Mesenchymal stem cell (in vitro differentiated cells and primary cell): ENCODE measurements at regions not wholly inside any gene's neighbourhood (a gene's known extent, or its start where the extent isn't known, plus 50 kb on each side); places are given as distances from the start of the nearest gene placed in this dataset.

Experiments used
- DNase-seq: peaks from one replicate; pipeline ENCODE4 v3.0.0-alpha.2; 2013
- H2AFZ ChIP-seq: one replicate; pipeline ENCODE4 v1.6.1; 2013; ENCODE audit warnings: low read depth, mild to moderate bottlenecking, control low read depth, inconsistent platforms, low read length, moderate library complexity
- H2AK5ac ChIP-seq: 2 replicates; pipeline ENCODE4 v1.6.1; 2013; ENCODE audit warnings: low read length, moderate library complexity, mild to moderate bottlenecking, inconsistent platforms; ENCODE audit not compliant: severe bottlenecking
- H2BK120ac ChIP-seq: one replicate; pipeline ENCODE4 v1.6.1; 2013; ENCODE audit warnings: low read depth, mild to moderate bottlenecking, inconsistent platforms, low read length, moderate library complexity
- H2BK12ac ChIP-seq, 2 experiments: one replicate each; pipeline ENCODE4 v1.6.1; 2013; ENCODE audit warnings: inconsistent platforms in 2 of 2, low read length in 2 of 2, mild to moderate bottlenecking in 2 of 2, moderate library complexity in 2 of 2, control low read depth in 1 of 2
- H2BK15ac ChIP-seq: one replicate; pipeline ENCODE4 v1.6.1; 2013; ENCODE audit warnings: mild to moderate bottlenecking, low read depth, inconsistent platforms; ENCODE audit not compliant: poor library complexity, severe bottlenecking
- H2BK5ac ChIP-seq: 2 replicates; pipeline ENCODE4 v1.6.1; 2013; ENCODE audit warnings: low read depth, mild to moderate bottlenecking, low read length, control low read depth, inconsistent platforms; ENCODE audit not compliant: poor library complexity, severe bottlenecking
- H3K14ac ChIP-seq, 2 experiments: one replicate each; pipeline ENCODE4 v1.6.1; 2013; ENCODE audit warnings: inconsistent platforms in 2 of 2, low read length in 2 of 2, control low read depth in 1 of 2, mild to moderate bottlenecking in 1 of 2, moderate library complexity in 1 of 2
- H3K18ac ChIP-seq, 2 experiments: one replicate each; pipeline ENCODE4 v1.6.1; 2013; ENCODE audit warnings: inconsistent platforms in 2 of 2, low read length in 2 of 2, control low read depth in 1 of 2, low read depth in 1 of 2, mild to moderate bottlenecking in 1 of 2
- H3K23ac ChIP-seq, 2 experiments: one replicate each; pipeline ENCODE4 v1.6.1; 2013; ENCODE audit warnings: inconsistent platforms in 2 of 2, low read length in 2 of 2, mild to moderate bottlenecking in 2 of 2, moderate library complexity in 2 of 2, control low read depth in 1 of 2
- H3K27ac ChIP-seq: 2 replicates; pipeline ENCODE4 v1.5.1; 2013; ENCODE audit warnings: mild to moderate bottlenecking, moderate library complexity, low read length, control low read depth, inconsistent platforms; ENCODE audit not compliant: poor library complexity, severe bottlenecking
- H3K27me3 ChIP-seq, 2 experiments: 2 replicates each; pipeline versions ENCODE4 v1.6.1 to v1.7.0; 2013; ENCODE audit warnings: low read length in 2 of 2, mild to moderate bottlenecking in 2 of 2, moderate library complexity in 2 of 2, control low read depth in 1 of 2, inconsistent platforms in 1 of 2; ENCODE audit not compliant: control insufficient read depth in 1 of 2, insufficient read depth in 1 of 2
- H3K36me3 ChIP-seq, 2 experiments: 2 replicates each; pipeline versions ENCODE4 v1.6.1 to v1.7.0; 2013; ENCODE audit warnings: low read length in 2 of 2, control low read depth in 1 of 2, inconsistent platforms in 1 of 2, low read depth in 1 of 2, mild to moderate bottlenecking in 1 of 2; ENCODE audit not compliant: insufficient read depth in 2 of 2, control insufficient read depth in 1 of 2
- H3K4ac ChIP-seq, 2 experiments: one replicate each; pipeline ENCODE4 v1.6.1; 2013; ENCODE audit warnings: inconsistent platforms in 2 of 2, low read length in 2 of 2, mild to moderate bottlenecking in 2 of 2, moderate library complexity in 2 of 2, control low read depth in 1 of 2, low read depth in 1 of 2
- H3K4me1 ChIP-seq: 2 replicates; pipeline ENCODE4 v1.6.1; 2013; ENCODE audit warnings: low read depth, low read length, control low read depth; ENCODE audit not compliant: control insufficient read depth, insufficient read depth
- H3K4me2 ChIP-seq: 2 replicates; pipeline ENCODE4 v1.6.1; 2013; ENCODE audit warnings: low read length, mild to moderate bottlenecking, inconsistent platforms; ENCODE audit not compliant: poor library complexity, severe bottlenecking
- H3K4me3 ChIP-seq, 2 experiments: 2 replicates each; pipeline versions ENCODE4 v1.5.1 to v1.7.0; 2013; ENCODE audit warnings: low read length in 2 of 2, mild to moderate bottlenecking in 2 of 2, control low read depth in 1 of 2, low read depth in 1 of 2; ENCODE audit not compliant: insufficient read depth in 1 of 2
- H3K79me1 ChIP-seq: replicated peaks from 2 replicates; pipeline ENCODE4 v1.6.1; 2013; ENCODE audit warnings: mild to moderate bottlenecking, control low read depth, low read length, inconsistent platforms; ENCODE audit not compliant: poor library complexity, severe bottlenecking
- H3K9ac ChIP-seq: 2 replicates; pipeline ENCODE4 v1.7.0; 2013; ENCODE audit warnings: mild to moderate bottlenecking, low read length, moderate library complexity
- H3K9me3 ChIP-seq: 2 replicates; pipeline ENCODE4 v1.7.0; 2013; ENCODE audit warnings: mild to moderate bottlenecking, low read length; ENCODE audit not compliant: control insufficient read depth
- H4K8ac ChIP-seq: one replicate; pipeline ENCODE4 v1.6.1; 2013; ENCODE audit warnings: inconsistent platforms, mild to moderate bottlenecking, low read length, moderate library complexity
- H4K91ac ChIP-seq: one replicate; pipeline ENCODE4 v1.6.1; 2013; ENCODE audit warnings: mild to moderate bottlenecking, low read length, inconsistent platforms
- WGBS: methylation state at CpG from one replicate; pipeline ENCODE4 v1.1.7; 2013; ENCODE audit warnings: mixed read lengths; 5-methylcytosine and 5-hydroxymethylcytosine counted together

GRCh38 chr10:28840202-28840601 is 162.9 kb downstream of the BAMBI start:
- H3K9ac ChIP-seq = no peak overlapping the region
- H2BK15ac ChIP-seq = no peak overlapping the region
- peak overlapping the region; percentile 95 for H4K8ac ChIP-seq
- no peaks in the 10 kb centered on the region for H3K79me1 ChIP-seq
- H3K4me1 ChIP-seq = peaks cover 3% of the 10 kb centered on the region
- H3K18ac ChIP-seq = peak overlapping the region; percentile 85 to 98
- H3K36me3 ChIP-seq = no peaks in the 10 kb centered on the region
- no peak overlapping the region for H3K4me3 ChIP-seq
- no peak overlapping the region for H3K27ac ChIP-seq
- no peak overlapping the region for H3K14ac ChIP-seq
- peak overlapping the region; percentile 85 for H4K91ac ChIP-seq
- WGBS = 65% methylated on average over 4 of the region's 6 CpGs
- peaks cover 0 to 4% of the 10 kb centered on the region in 2 experiments for H3K27me3 ChIP-seq
- no peak overlapping the region for H3K23ac ChIP-seq
- H2BK12ac ChIP-seq = peak overlapping the region; percentile 46 to 97
- H3K9me3 ChIP-seq = peaks cover 9% of the 10 kb centered on the region
- H3K4ac ChIP-seq = peak overlapping the region; percentile 35 to 97
- no peak overlapping the region for H3K4me2 ChIP-seq
- peak overlapping the region; percentile 99 for H2BK120ac ChIP-seq
- no peak overlapping the region for H2BK5ac ChIP-seq
- DNase-seq = no peak
- H2AFZ ChIP-seq = no peak overlapping the region
- H2AK5ac ChIP-seq = no peak overlapping the region

DNA sequence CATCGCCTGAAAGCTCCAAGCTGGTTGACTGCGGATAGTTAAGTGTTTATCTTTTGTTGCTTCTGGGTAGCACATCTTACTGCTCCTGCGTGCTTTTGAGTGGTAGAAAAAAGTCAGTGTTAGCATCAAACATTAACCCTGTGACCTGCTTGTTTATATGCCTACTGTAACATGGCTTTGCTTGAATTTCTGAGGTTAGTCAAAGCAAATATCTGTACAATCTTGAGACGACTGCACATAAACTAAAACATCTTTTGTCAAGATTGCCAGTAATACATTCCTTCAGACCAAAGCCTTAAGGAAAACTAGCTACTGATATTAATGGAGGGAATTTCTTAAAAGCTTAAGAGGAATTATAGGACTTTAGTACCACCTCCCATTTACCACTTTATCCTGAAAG is 163.7 kb downstream of the BAMBI start:
- no peak overlapping the region for H2BK12ac ChIP-seq
- H2BK15ac ChIP-seq = no peak overlapping the region
- no peak overlapping the region for H3K23ac ChIP-seq
- no peak overlapping the region for H3K4me2 ChIP-seq
- H2AFZ ChIP-seq = no peak overlapping the region
- H3K4me3 ChIP-seq = no peak overlapping the region
- H2BK120ac ChIP-seq = no peak overlapping the region
- no peak overlapping the region for H3K14ac ChIP-seq
- 7% methylated on average over 2 of the region's 4 CpGs for WGBS
- H3K9me3 ChIP-seq = peaks cover 9% of the 10 kb centered on the region
- peak; percentile 91 for DNase-seq
- H4K8ac ChIP-seq = no peak overlapping the region
- no peak overlapping the region for H2AK5ac ChIP-seq
- no peak overlapping the region for H3K9ac ChIP-seq
- H3K4ac ChIP-seq = peak overlapping the region in 1 of 2 experiments; percentile 64
- no peaks in the 10 kb centered on the region for H3K36me3 ChIP-seq
- peak overlapping the region; percentile 66 for H3K27ac ChIP-seq
- no peak overlapping the region for H2BK5ac ChIP-seq
- no peaks in the 10 kb centered on the region for H3K79me1 ChIP-seq
- H4K91ac ChIP-seq = no peak overlapping the region
- peaks cover 0 to 4% of the 10 kb centered on the region in 2 experiments for H3K27me3 ChIP-seq
- peak overlapping the region in 1 of 2 experiments; percentile 92 for H3K18ac ChIP-seq
- H3K4me1 ChIP-seq = peaks cover 3% of the 10 kb centered on the region

- H4K91ac ChIP-seq = peak overlapping the region; percentile 16
- H2BK5ac ChIP-seq = no peak overlapping the region
- WGBS = no CpG with 5 or more reads among the region's 2 CpGs
- H2AFZ ChIP-seq = no peak overlapping the region
- H2BK120ac ChIP-seq = peak overlapping the region; percentile 11
- no peaks in the 10 kb centered on the region for H3K36me3 ChIP-seq
- H3K4me3 ChIP-seq = no peak overlapping the region
- H2BK15ac ChIP-seq = no peak overlapping the region
- peaks cover 3% of the 10 kb centered on the region for H3K4me1 ChIP-seq
- no peak overlapping the region for H3K14ac ChIP-seq
- H2BK12ac ChIP-seq = peak overlapping the region; percentile 22 to 84
- peak overlapping the region; percentile 39 for H4K8ac ChIP-seq
- H3K18ac ChIP-seq = peak overlapping the region; percentile 47 to 81
- H3K23ac ChIP-seq = peak overlapping the region in 1 of 2 experiments; percentile 20
- H3K79me1 ChIP-seq = no peaks in the 10 kb centered on the region
- H3K4ac ChIP-seq = peak overlapping the region; percentile 18 to 93
- H3K27me3 ChIP-seq = peaks cover 0 to 4% of the 10 kb centered on the region in 2 experiments
- peaks cover 9% of the 10 kb centered on the region for H3K9me3 ChIP-seq
- peak overlapping the region; percentile 74 for H3K9ac ChIP-seq
- H3K4me2 ChIP-seq = no peak overlapping the region
- DNase-seq = peak; percentile 83
- peak overlapping the region; percentile 0 for H3K27ac ChIP-seq
- H2AK5ac ChIP-seq = no peak overlapping the region
These were observed 164.3 kb downstream of the BAMBI start for GRCh38 chr10:28841625-28842024.

GRCh38 chr10:28842321-28842720 is 165.0 kb downstream of the BAMBI start:
- Histone ChIP-seq H3K27ac (peak overlapping the region; percentile 2), H2BK120ac (no peak overlapping the region)

More at GRCh38 chr10:28842321-28842720, 165.0 kb downstream of the BAMBI start:
- peaks cover 9% of the 10 kb centered on the region for H3K9me3 ChIP-seq
- no peak overlapping the region for H3K23ac ChIP-seq
- H3K4ac ChIP-seq = no peak overlapping the region
- no peak overlapping the region for H3K4me3 ChIP-seq
- no peak overlapping the region for H4K8ac ChIP-seq
- no peak overlapping the region for H3K14ac ChIP-seq
- DNase-seq = peak; percentile 98
- peaks cover 0 to under 1% of the 10 kb centered on the region in 2 experiments for H3K27me3 ChIP-seq
- peak overlapping the region; percentile 74 for H3K9ac ChIP-seq
- H3K18ac ChIP-seq = no peak overlapping the region
- WGBS = 13% methylated on average over 2 of the region's 3 CpGs
- no peak overlapping the region for H2AFZ ChIP-seq
- H3K4me1 ChIP-seq = peaks cover 3% of the 10 kb centered on the region
- H3K36me3 ChIP-seq = no peaks in the 10 kb centered on the region
- no peak overlapping the region for H2AK5ac ChIP-seq
- no peaks in the 10 kb centered on the region for H3K79me1 ChIP-seq
- no peak overlapping the region for H4K91ac ChIP-seq
- H3K4me2 ChIP-seq = no peak overlapping the region
- H2BK5ac ChIP-seq = no peak overlapping the region
- no peak overlapping the region for H2BK12ac ChIP-seq
- H2BK15ac ChIP-seq = no peak overlapping the region
